Amygdala (tissue), 56 donors: ENCODE measurements at regions not wholly inside any gene's neighbourhood (a gene's known extent, or its start where the extent isn't known, plus 50 kb on each side); places are given as distances from the start of the nearest gene placed in this dataset.
"Not testable (repeated sequence)": the region's sequence is repeated elsewhere in the genome, so short reads cannot be mapped to it uniquely, and the experiment has no call there.

Experiments
- DNase-seq, 56 donors: peaks; one replicate each; lab custom pipeline; 2025; lab: John Stamatoyannopoulos, UW

DNA sequence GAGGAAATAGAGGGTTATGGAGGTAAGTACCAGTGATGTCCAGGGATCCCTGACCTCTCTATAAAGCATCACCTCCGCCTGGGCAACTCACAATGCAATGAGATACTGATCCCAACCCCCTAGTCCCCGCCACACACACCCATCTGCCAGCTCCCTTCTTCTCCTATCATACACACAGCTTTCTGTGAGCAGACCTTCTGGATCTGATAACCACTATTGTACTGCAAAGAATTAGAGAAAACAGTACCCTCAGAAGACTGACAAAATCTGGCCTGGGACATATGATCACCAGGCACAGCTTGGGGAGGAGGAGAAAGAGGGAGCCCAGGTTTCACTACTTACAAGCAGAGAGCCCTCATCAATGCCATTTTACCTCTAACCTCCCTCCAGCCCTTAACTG lies 249.0 kb downstream of the SEC61B start:
- DNase-seq: no peak

DNA sequence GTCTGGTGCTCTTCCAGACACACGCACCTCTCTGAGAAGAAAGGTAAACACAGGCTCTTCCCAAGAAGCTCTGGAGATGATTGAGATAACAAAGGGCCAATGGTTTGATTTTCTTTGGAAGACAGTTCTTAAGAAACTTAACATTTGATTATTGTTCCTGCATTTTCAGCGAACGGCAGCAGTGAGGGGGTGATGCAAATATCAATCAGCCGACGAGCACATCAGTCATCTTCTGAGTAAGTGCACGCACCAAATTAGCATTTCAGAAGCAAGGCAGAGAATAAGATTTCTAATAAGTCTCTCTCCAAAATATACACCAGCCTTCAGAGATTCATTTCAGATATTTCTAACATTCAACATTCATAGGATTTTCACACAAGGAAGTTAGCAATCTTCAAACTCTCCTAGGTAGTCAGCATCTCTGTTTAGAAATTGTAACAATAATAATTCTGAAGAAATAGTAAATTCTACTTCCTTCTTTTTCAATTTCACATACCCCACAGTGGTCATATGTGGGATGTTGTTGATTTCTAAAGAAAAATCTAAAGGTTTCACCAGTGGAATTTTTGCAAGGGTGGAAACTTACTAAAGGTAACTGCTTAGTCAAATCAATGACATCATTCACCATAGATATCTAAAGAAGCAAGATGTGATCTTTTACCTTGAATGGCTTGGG lies 250.3 kb downstream of the SEC61B start:
- DNase-seq: no peak

- DNase-seq: no peak
Measured at GRCh38 chr9:99472916-99473245, 250.8 kb downstream of the SEC61B start.

- peak in 9 of 56 donors; percentile 1 to 37 (median 21) for DNase-seq
Measured at GRCh38 chr9:99474186-99474585, 252.1 kb downstream of the SEC61B start.

DNA sequence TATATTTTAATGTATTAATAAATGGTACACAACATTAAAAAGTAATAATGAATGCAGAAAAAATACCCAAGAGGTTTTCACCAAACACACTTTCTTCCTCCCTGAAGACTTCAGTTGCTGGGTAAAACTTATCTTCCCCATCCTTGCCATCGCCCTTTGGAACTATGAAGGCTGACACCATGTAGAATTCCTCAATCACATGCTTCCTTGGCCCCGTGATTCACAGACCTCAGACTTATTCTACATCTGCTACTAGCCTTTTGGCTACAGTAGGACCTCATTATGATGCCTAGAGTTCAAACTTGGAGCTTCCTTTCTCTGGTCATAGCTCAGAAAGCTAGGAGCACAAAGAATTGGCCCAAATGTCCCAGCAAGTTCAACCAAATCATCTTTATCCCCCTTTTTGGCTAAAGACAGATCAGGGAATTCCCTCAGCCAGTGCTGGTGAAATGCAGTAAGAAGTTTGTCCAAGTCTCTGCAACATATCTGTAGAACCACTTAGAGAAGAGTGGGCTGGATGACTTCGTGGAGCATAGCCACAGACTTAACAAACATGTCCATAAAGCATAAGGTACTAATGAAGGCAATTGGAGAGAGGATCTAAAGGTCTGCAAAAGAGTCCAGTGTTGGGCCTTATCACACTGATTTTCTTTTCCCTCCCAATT lies 253.5 kb downstream of the SEC61B start:
- DNase-seq: no peak

DNA sequence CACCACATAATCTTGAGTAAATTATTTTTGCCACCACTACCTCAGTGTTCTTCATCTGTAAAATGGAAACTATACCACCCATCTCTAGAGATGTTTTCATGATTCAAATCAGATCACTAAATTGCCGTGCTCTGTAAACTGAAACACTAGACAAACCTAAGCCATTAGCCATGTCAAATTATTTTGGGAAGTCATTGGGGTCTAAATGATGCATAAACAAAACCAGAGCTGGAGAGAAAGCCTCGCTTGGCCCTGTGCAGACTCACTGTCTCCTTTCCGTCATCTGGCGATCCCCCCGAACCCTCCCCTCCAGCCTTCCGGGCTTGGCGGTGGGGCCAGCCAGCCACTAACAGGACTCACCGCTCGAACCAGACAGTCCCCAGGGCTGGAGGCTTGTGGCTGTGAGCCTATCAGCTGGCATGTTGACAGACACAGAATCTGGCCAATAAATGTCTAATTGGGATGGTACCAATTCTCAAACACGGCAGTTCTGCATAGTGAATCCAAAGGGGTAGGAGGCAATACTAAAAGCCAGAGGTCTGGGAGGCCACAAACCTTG lies 256.5 kb downstream of the SEC61B start:
- no peak for DNase-seq

GRCh38 chr9:99479929-99480328 lies 257.8 kb downstream of the SEC61B start:
- DNase-seq: no peak

GRCh38 chr9:99485459-99485858 lies 263.4 kb downstream of the SEC61B start:
- DNase-seq: no peak

GRCh38 chr9:99486684-99487083 lies 264.6 kb downstream of the SEC61B start:
- no peak for DNase-seq

GRCh38 chr9:99488131-99489059 lies 266.3 kb downstream of the SEC61B start:
- DNase-seq: no peak

- DNase-seq: peak in 1 of 56 donors; percentile 26
Measured at GRCh38 chr9:99489060-99489413, 267.0 kb downstream of the SEC61B start.

GRCh38 chr9:99490729-99491128 lies 268.6 kb downstream of the SEC61B start:
- no peak for DNase-seq

DNA sequence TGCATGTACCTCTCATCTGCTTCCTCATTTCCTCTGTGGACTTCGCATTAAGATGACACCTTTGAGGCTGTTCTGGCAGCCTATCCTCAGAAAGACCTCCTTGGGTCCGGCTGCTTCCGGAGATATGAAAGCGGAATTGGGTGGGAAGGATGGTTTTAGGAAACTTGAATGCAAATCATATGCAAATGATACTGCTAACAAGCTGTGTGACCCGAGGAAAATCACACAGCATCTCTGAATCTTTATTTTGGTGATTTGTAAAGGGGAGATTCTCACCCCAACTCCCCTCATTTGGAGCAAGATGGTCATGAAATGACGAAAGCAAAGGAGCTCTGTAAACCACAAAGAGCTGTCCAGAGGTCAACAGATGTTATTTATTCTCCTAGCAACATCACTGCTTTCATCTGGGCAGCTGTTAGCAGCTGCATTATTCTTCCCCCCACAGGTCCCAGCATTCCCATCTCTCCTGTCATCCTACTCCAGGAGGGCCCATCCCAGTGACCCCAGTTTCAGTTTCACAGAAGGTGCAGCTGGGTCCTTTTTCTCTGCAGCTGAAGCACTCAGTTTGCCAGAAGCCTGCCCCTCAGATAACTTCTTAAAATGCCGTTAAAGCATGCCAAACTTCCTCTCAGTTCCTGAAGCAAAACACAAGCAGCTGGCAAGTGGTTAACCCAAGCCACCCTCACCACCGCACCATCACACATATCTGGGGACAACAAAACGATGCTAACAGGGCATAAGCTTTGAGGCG lies 269.5 kb downstream of the SEC61B start:
- no peak for DNase-seq

GRCh38 chr9:99497641-99498040 lies 275.6 kb downstream of the SEC61B start:
- no peak for DNase-seq

DNA sequence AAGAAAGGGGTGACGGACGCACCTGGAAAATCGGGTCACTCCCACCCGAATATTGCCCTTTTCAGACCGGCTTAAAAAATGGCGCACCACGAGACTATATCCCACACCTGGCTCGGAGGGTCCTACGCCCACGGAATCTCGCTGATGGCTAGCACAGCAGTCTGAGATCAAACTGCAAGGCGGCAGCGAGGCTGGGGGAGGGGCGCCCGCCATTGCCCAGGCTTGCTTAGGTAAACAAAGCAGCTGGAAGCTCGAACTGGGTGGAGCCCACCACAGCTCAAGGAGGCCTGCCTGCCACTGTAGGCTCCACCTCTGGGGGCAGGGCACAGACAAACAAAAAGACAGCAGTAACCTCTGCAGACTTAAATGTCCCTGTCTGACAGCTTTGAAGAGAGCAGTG lies 276.9 kb downstream of the SEC61B start:
- DNase-seq: not testable (repeated sequence)

- DNase-seq: no peak
Measured at GRCh38 chr9:99505936-99506335, 283.9 kb downstream of the SEC61B start.

GRCh38 chr9:99506747-99507348 lies 284.8 kb downstream of the SEC61B start:
- DNase-seq: no peak

- no peak for DNase-seq
Measured at GRCh38 chr9:99509065-99509745, 287.1 kb downstream of the SEC61B start.

DNA sequence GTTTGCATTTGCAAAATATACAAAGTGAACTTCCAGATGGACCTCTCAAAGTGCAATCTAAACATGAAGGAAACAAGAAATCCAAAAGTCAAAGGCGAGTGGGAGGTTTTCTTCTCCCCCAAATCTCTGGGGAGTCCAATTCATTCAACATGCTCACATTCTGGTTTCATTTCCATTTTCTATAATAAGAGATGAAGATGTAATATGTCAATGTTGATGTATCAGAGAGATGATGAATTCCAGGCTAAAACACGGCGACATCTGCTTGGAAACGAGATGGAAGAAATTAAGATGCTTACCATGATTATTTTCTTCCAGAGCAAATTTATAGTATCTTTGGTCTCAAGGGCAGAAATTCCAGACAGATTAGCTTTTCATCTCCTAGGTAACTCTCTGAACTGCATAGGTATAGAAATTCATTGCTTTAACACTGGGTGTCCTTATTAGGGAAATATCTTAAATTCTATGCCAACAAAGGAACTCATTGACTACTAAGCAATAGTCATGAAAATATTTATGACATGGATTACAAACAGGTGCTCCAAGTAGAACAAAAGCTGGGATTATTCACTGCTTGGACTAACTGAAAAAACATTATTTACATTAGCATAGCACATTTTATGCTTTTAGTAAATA lies 287.9 kb downstream of the SEC61B start:
- DNase-seq: no peak
